IPS DF 19.7 (cell line): ENCODE measurements at regions not wholly inside any gene's neighbourhood (a gene's known extent, or its start where the extent isn't known, plus 50 kb on each side); places are given as distances from the start of the nearest gene placed in this dataset.
"Not testable (repeated sequence)": the region's sequence is repeated elsewhere in the genome, so short reads cannot be mapped to it uniquely, and the experiment has no call there.

ENCODE experiments used
- DNase-seq: peaks from one replicate; pipeline ENCODE4 v3.0.0-alpha.2; 2013; ENCODE audit warnings: low read depth, low spot score

- no peak for DNase-seq
Observed at GRCh38 chr14:22105624-22106006, 432.0 kb upstream of the OR4E1 start.

GRCh38 chr14:22105006-22105623 is 431.5 kb upstream of the OR4E1 start:
- no peak for DNase-seq

- not testable (repeated sequence) for DNase-seq
Observed at GRCh38 chr14:22100764-22101120, 427.1 kb upstream of the OR4E1 start.

GRCh38 chr14:22099942-22100763 is 426.5 kb upstream of the OR4E1 start:
- DNase-seq = peak; percentile 67

- DNase-seq = no peak
Observed at GRCh38 chr14:22098435-22098834, 424.8 kb upstream of the OR4E1 start.

GRCh38 chr14:22097586-22098292 is 424.1 kb upstream of the OR4E1 start:
- DNase-seq = no peak

GRCh38 chr14:22097072-22097471 is 423.5 kb upstream of the OR4E1 start:
- DNase-seq = no peak

DNA sequence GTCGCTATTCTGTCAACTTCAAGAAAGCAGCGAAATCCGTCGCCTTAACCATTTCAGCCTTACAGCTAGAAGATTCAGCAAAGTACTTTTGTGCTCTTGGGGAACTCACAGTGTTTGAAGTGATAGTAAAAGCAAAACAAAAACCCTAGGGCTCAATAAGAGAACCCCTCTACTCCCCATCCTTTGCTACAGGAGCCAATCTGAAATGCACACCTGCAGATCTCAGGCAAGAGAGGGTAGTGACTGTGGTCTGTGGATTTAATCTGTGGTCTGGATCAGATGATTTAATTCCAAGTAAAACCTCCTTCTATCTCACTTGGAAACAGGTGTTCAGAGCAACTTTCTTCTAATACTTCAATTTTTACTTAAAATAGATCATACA is 422.9 kb upstream of the OR4E1 start:
- DNase-seq = no peak

DNA sequence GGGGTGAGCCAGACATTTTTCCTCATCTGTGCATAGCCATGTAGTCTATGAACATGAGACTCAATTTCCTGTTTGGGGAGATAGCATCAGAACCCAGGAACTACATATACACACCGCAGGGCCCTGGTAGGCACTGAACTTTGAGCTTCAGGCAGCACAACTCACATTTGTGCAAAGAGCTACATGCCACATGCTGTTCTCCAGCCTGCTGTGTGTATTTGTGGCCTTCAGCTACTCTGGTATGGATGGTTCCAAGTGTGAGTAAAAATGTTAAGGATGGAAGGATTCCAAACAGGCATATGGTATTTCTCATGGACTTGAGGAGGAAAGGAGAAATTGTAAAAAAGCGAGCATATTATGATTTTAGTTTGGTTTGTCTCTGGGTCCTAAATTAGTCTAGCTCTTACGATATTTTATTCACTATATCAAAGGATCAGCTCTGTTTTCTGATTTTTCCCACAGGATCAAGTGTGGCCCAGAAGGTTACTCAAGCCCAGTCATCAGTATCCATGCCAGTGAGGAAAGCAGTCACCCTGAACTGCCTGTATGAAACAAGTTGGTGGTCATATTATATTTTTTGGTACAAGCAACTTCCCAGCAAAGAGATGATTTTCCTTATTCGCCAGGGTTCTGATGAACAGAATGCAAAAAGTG is 422.4 kb upstream of the OR4E1 start:
- DNase-seq = no peak

- no peak for DNase-seq
Observed at GRCh38 chr14:22089940-22090339, 416.3 kb upstream of the OR4E1 start.

GRCh38 chr14:22088614-22089342 is 415.2 kb upstream of the OR4E1 start:
- no peak for DNase-seq

DNA sequence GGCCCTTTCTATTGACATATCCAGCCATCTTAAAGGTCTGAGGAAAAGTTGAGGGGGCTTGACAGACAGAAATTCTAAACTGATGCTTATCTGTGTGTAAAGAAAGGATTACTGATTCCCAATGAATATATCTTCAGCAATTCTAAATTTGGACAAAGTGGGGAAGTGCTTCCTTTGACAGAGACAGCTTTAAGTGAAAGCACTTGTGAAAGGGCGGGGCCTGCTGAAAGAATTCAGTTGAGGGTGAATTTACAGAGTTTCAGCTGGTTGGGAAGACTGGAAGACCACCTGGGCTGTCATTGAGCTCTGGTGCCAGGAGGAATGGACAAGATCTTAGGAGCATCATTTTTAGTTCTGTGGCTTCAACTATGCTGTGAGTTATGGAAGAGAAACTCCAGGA is 412.5 kb upstream of the OR4E1 start:
- no peak for DNase-seq

- DNase-seq = no peak
Observed at GRCh38 chr14:22084393-22085281, 411.0 kb upstream of the OR4E1 start.

GRCh38 chr14:22081337-22081736 is 407.7 kb upstream of the OR4E1 start:
- DNase-seq = no peak

DNA sequence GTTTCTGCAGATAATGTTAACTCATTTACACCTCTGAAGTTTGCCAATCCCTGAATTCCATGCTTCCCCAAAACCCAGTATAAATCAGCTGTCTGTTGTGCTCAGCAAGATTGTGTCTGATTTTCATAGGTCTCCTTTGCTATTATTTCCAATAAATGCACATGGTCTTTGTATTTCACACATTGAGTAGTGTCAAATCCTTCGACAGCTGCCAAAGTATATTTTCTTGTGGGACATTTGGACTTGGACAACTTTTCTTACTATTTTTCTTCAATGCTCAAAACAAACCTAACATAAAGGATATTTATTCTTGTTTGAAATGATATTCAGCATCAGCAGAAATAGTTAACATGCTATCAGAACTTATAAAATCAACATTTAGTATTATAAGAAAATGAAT is 406.1 kb upstream of the OR4E1 start:
- no peak for DNase-seq

GRCh38 chr14:22073801-22074200 is 400.2 kb upstream of the OR4E1 start:
- DNase-seq = no peak

- no peak for DNase-seq
Observed at GRCh38 chr14:22071006-22071405, 397.4 kb upstream of the OR4E1 start.

DNA sequence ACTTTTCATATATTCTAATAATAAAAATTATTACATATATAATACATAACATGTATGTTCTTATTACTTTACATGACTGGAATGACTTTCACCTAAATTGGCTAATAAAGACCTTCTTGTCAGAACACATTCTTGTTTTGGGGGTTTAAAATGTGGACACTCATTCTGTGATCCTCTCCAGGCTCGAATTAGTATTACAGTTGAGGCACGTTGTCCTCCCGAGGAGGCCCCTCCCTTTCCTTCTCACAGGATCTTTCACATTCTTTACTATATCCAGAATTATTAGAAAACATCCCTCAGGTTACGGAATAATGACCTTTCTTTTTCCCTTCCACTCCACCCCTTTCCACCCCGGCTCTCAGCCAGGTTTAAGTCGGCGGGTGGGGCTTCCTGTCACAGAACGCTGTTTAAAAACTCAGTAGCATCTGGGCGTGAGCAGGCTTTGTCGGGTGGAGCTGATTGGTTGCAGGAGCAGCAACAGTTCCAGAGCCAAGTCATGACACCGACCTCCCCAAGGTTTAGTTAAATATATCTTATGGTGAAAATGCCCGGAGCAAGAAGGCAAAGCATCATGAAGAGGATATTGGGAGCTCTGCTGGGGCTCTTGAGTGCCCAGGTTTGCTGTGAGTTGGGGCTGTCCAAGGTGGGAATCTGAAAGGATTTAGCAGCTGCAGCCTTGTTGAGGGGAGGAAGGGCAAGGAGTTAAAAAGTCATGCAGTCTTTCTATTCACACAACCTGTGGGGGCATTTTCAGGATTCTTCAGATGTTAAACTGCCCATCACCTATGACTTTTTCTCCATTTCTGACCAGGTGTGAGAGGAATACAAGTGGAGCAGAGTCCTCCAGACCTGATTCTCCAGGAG is 396.7 kb upstream of the OR4E1 start:
- peak; percentile 25 for DNase-seq

DNA sequence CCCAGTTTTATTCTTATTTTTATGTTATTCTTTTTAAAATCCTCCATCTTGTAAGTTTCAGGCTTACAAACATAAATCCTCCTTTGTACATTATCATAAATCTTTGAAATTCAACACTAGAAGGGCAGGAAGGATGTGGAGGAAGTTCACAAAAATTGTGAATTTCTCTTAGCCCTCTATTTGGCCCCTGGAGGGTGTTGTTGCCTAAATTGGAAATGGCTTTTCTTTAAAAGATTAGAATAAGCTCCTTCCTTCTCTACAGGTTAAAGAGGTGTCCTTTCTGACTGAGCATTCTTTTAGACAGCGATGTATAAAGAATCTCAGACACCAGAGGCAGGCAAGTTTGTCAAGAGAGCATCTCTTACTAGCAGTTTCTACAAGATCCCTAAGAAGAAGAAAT is 391.7 kb upstream of the OR4E1 start:
- DNase-seq = no peak

DNA sequence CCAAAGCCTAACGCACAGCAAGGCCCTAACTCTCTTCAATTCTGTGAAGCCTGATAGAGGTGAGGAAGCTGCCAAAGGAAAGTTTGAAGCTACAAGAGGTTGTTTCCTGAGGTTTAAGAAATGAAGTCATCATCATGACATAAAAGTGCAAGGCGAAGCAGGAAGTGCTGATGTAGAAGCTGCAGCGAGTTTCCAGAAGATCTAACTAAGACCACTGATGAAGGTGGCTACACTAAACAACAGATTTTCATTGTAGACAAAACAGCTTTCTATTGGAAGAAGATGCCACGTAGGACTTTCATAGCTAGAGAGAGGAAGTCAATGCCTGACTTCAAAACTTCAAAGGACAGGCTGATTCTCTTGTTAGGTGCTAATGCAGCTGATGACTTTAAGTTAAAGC is 385.6 kb upstream of the OR4E1 start:
- DNase-seq = no peak
